Neuronal stem cell (in vitro differentiated cells): ENCODE measurements at regions not wholly inside any gene's neighbourhood (a gene's known extent, or its start where the extent isn't known, plus 50 kb on each side); places are given as distances from the start of the nearest gene placed in this dataset.

Experiments used
- DNase-seq: peaks from one replicate; pipeline ENCODE4 v3.0.0-alpha.2; 2013; ENCODE audit warnings: low spot score
- H2AFZ ChIP-seq: one replicate; pipeline ENCODE4 v1.6.1; 2013; ENCODE audit warnings: mild to moderate bottlenecking, low read length, inconsistent platforms
- H2AK5ac ChIP-seq: 2 replicates; pipeline ENCODE4 v1.6.1; 2013; ENCODE audit warnings: low read depth, mild to moderate bottlenecking, inconsistent platforms, low read length, moderate library complexity, mixed read lengths
- H2BK120ac ChIP-seq: 2 replicates; pipeline ENCODE4 v1.6.1; 2013; ENCODE audit warnings: low read depth, mild to moderate bottlenecking, inconsistent platforms, low read length, moderate library complexity, mixed read lengths
- H2BK12ac ChIP-seq: one replicate; pipeline ENCODE4 v1.6.1; 2013; ENCODE audit warnings: low read length, inconsistent platforms
- H2BK15ac ChIP-seq: 2 replicates; pipeline ENCODE4 v1.6.1; 2013; ENCODE audit warnings: mild to moderate bottlenecking, low read length, inconsistent platforms, mixed read lengths
- H2BK5ac ChIP-seq: one replicate; pipeline ENCODE4 v1.6.1; 2013; ENCODE audit warnings: inconsistent platforms, mild to moderate bottlenecking, low read length, moderate library complexity
- H3K14ac ChIP-seq: one replicate; pipeline ENCODE4 v1.6.1; 2013; ENCODE audit warnings: low read length, inconsistent platforms
- H3K18ac ChIP-seq: 2 replicates; pipeline ENCODE4 v1.6.1; 2013; ENCODE audit warnings: low read length, inconsistent platforms
- H3K23ac ChIP-seq: 2 replicates; pipeline ENCODE4 v1.6.1; 2013; ENCODE audit warnings: low read depth, mild to moderate bottlenecking, mixed read lengths, low read length, inconsistent platforms; ENCODE audit not compliant: poor library complexity
- H3K27ac ChIP-seq: replicated peaks from 3 replicates; pipeline ENCODE4 v1.5.1; 2013; ENCODE audit warnings: low read length, inconsistent platforms
- H3K27me3 ChIP-seq, 3 experiments: 2 replicates each; pipeline ENCODE4 v1.6.1; 2013; ENCODE audit warnings: low read length in 3 of 3, mild to moderate bottlenecking in 2 of 3, inconsistent platforms in 1 of 3, low read depth in 1 of 3, mixed read lengths in 1 of 3, moderate library complexity in 1 of 3; ENCODE audit not compliant: control insufficient read depth in 3 of 3, insufficient read depth in 3 of 3
- H3K36me3 ChIP-seq, 2 donors: replicated peaks in 1 of 2; 2 replicates each; pipeline ENCODE4 v1.6.1; 2013; ENCODE audit warnings: low read length in 2 of 2; ENCODE audit not compliant: control insufficient read depth in 2 of 2, insufficient read depth in 2 of 2
- H3K4ac ChIP-seq: 2 replicates; pipeline ENCODE4 v1.6.1; 2013; ENCODE audit warnings: inconsistent platforms, mild to moderate bottlenecking, low read length, moderate library complexity
- H3K4me1 ChIP-seq, 2 donors: 1 replicate in 1 of 2; 2 replicates in 1 of 2; pipeline ENCODE4 v1.6.1; 2013; ENCODE audit warnings: low read length in 2 of 2, low read depth in 1 of 2; ENCODE audit not compliant: control insufficient read depth in 2 of 2, insufficient read depth in 1 of 2
- H3K4me2 ChIP-seq: one replicate; pipeline ENCODE4 v1.6.1; 2013; ENCODE audit warnings: mild to moderate bottlenecking, low read length, inconsistent platforms; ENCODE audit not compliant: insufficient read depth, poor library complexity, severe bottlenecking
- H3K4me3 ChIP-seq, 2 donors: 2 replicates each; pipeline ENCODE4 v1.5.1; 2013; ENCODE audit warnings: low read length in 2 of 2, mild to moderate bottlenecking in 2 of 2, inconsistent platforms in 1 of 2, moderate library complexity in 1 of 2
- H3K79me1 ChIP-seq: one replicate; pipeline ENCODE4 v1.6.1; 2013; ENCODE audit warnings: low read depth, mild to moderate bottlenecking, inconsistent platforms, low read length, moderate library complexity
- H3K9ac ChIP-seq: one replicate; pipeline ENCODE4 v1.6.1; 2013; ENCODE audit warnings: mild to moderate bottlenecking, low read depth, low read length, inconsistent platforms; ENCODE audit not compliant: poor library complexity
- H3K9me3 ChIP-seq, 2 donors: replicated peaks in 1 of 2; 2 replicates each; pipeline versions ENCODE3 to v1.6.1; 2013; ENCODE audit warnings: low read length in 2 of 2, mild to moderate bottlenecking in 2 of 2, inconsistent platforms in 1 of 2, low read depth in 1 of 2, mixed read lengths in 1 of 2, moderate library complexity in 1 of 2; ENCODE audit not compliant: control insufficient read depth in 2 of 2, insufficient read depth in 1 of 2
- H4K8ac ChIP-seq: one replicate; pipeline ENCODE4 v1.6.1; 2013; ENCODE audit warnings: low read depth, mild to moderate bottlenecking, inconsistent platforms, low read length, moderate library complexity
- H4K91ac ChIP-seq: one replicate; pipeline ENCODE4 v1.6.1; 2013; ENCODE audit warnings: low read length, low read depth, mild to moderate bottlenecking, inconsistent platforms; ENCODE audit not compliant: poor library complexity
- WGBS, 2 donors: extraction: QIAGEN DNeasy Blood & Tissue Kit; methylation state at CpG; one replicate each; pipeline ENCODE4 v1.1.7; 2013; ENCODE audit warnings: missing lambda C conversion rate in 2 of 2, mixed read lengths in 1 of 2; ENCODE audit not compliant: insufficient read length in 2 of 2, insufficient replicate concordance in 1 of 2; ENCODE audit errors: extremely low coverage in 2 of 2; 5-methylcytosine and 5-hydroxymethylcytosine counted together

DNA sequence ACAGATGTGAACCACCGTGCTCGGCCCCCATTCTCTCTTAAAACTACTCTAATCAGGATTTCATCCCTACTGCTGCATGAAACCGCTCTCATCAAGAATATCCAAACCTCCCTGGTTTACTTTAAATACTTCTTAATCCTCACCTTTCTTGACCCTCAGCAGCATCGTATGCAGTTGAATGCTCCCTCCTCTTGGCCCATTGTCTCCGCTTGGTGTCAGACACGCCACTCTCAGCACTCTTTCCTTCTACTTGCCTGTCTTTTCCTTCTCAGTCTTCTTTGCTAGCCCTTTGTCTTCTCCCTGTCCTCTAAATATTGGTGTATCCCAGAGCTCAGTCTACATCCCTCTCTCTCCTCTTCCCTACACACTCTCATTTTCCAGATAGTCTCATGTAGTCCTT lies 314.9 kb downstream of the MRPL39 start:
- DNase-seq: no peak
- Histone ChIP-seq H4K91ac (no peak overlapping the region), H2BK12ac (no peak overlapping the region), H2BK15ac (no peak overlapping the region), H3K4me3 (no peak overlapping the region), H4K8ac (no peak overlapping the region), H3K9me3 (no peaks in the 10 kb centered on the region), H3K23ac (no peak overlapping the region), H3K18ac (no peak overlapping the region), H3K14ac (no peak overlapping the region), H3K4ac (no peak overlapping the region), H3K36me3 (no peaks in the 10 kb centered on the region), H3K4me1 (peaks cover 0 to 2% of the 10 kb centered on the region in 2 donors), H3K79me1 (no peaks in the 10 kb centered on the region), H2AK5ac (no peak overlapping the region), H3K4me2 (no peak overlapping the region), H3K27me3 (no peaks in the 10 kb centered on the region), H2BK5ac (no peak overlapping the region), H3K27ac (no peak overlapping the region), H3K9ac (no peak overlapping the region), H2AFZ (no peak overlapping the region), H2BK120ac (no peak overlapping the region)
- WGBS, 2 donors: no CpG with 5 or more reads among the region's 6 CpGs

- Histone ChIP-seq H3K4me3 (no peak overlapping the region), H3K27ac (no peak overlapping the region), H3K23ac (no peak overlapping the region), H3K4me1 (no peaks in the 10 kb centered on the region), H3K9ac (no peak overlapping the region), H2AFZ (no peak overlapping the region), H2BK15ac (no peak overlapping the region), H2BK120ac (no peak overlapping the region), H3K79me1 (no peaks in the 10 kb centered on the region), H3K4me2 (no peak overlapping the region), H4K91ac (no peak overlapping the region), H3K36me3 (no peaks in the 10 kb centered on the region), H2BK12ac (no peak overlapping the region), H2AK5ac (no peak overlapping the region), H2BK5ac (no peak overlapping the region), H4K8ac (no peak overlapping the region), H3K9me3 (no peaks in the 10 kb centered on the region), H3K27me3 (peaks cover 0 to 2% (median 0%) of the 10 kb centered on the region in 3 experiments), H3K14ac (no peak overlapping the region), H3K18ac (no peak overlapping the region), H3K4ac (no peak overlapping the region)
- WGBS, 2 donors: no CpG with 5 or more reads among the region's 6 CpGs
- peak; percentile 4 for DNase-seq
Observed at GRCh38 chr21:25283720-25284119, 323.6 kb downstream of the MRPL39 start.

DNA sequence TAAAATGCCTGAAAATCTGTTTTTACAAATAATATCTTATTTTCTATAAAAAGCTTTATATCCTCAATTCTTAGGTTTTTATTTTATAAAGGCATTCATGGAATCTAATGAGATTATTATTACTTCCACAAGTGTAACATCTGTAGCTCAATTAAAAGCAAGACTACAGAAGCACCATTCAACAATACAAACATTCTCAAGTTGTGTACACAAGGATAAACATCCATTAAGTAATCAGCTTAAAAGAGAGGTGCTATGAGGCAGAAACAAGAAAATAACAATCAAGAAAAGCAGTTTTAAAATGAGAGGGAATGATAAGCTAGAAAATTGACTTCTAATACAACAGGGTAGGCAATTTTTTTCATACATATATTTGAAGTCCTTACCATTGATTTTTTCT lies 326.1 kb downstream of the MRPL39 start:
- no peak overlapping the region for H3K4me3 ChIP-seq
- no peak overlapping the region for H2BK120ac ChIP-seq
- H3K27me3 ChIP-seq: peaks cover 0 to 2% (median 0%) of the 10 kb centered on the region in 3 experiments
- no peak overlapping the region for H2AK5ac ChIP-seq
- H3K27ac ChIP-seq: no peak overlapping the region
- H3K4me1 ChIP-seq: no peaks in the 10 kb centered on the region
- H2AFZ ChIP-seq: no peak overlapping the region
- no peak overlapping the region for H2BK15ac ChIP-seq
- H3K4ac ChIP-seq: no peak overlapping the region
- DNase-seq: no peak
- H4K8ac ChIP-seq: no peak overlapping the region
- no peak overlapping the region for H3K18ac ChIP-seq
- no peak overlapping the region for H3K23ac ChIP-seq
- no peaks in the 10 kb centered on the region for H3K79me1 ChIP-seq
- no peak overlapping the region for H3K14ac ChIP-seq
- H2BK12ac ChIP-seq: no peak overlapping the region
- H3K4me2 ChIP-seq: no peak overlapping the region
- no peaks in the 10 kb centered on the region for H3K36me3 ChIP-seq
- H4K91ac ChIP-seq: no peak overlapping the region
- H3K9ac ChIP-seq: no peak overlapping the region
- H3K9me3 ChIP-seq: no peaks in the 10 kb centered on the region
- H2BK5ac ChIP-seq: no peak overlapping the region

DNA sequence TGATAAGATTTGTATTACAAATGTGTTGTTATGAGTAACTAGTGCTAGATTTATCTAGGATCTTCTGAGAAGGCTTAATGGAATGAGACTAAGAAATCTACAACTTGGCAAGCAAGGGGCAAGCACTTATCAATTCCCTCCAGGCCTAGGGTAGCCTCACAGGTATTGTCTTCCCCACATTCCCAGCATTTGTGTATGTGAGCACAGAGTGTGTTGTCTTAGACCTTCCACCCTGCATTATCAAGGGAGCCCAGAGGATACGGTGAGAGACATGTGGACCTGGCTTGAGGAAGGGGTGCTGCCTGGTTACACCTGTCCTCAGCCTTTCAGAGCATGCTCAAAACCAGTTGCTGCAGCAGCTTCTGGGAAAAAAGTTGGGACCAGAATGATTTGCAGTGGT lies 327.2 kb downstream of the MRPL39 start:
- Histone ChIP-seq H2BK12ac (no peak overlapping the region), H2BK15ac (no peak overlapping the region), H2BK5ac (no peak overlapping the region), H3K36me3 (no peaks in the 10 kb centered on the region), H3K9ac (no peak overlapping the region), H3K23ac (no peak overlapping the region), H3K27me3 (peaks cover 0 to 2% (median 0%) of the 10 kb centered on the region in 3 experiments), H2AFZ (no peak overlapping the region), H3K4me1 (no peaks in the 10 kb centered on the region), H2BK120ac (no peak overlapping the region), H3K18ac (no peak overlapping the region), H3K79me1 (no peaks in the 10 kb centered on the region), H4K8ac (no peak overlapping the region), H3K4ac (no peak overlapping the region), H3K4me3 (no peak overlapping the region), H3K14ac (no peak overlapping the region), H4K91ac (no peak overlapping the region), H3K4me2 (no peak overlapping the region), H2AK5ac (no peak overlapping the region), H3K27ac (no peak overlapping the region), H3K9me3 (no peaks in the 10 kb centered on the region)
- no CpG with 5 or more reads among the region's 1 CpG for WGBS, 2 donors
- no peak for DNase-seq
